GM21515 (cell line): ENCODE measurements at regions not wholly inside any gene's neighbourhood (a gene's known extent, or its start where the extent isn't known, plus 50 kb on each side); places are given as distances from the start of the nearest gene placed in this dataset.
A peak's percentile ranks its signal among the peaks of the same experiment; 100 is the strongest.

ENCODE experiments used
- ATAC-seq: cut with Tn5 transposase; IDR thresholded peaks from one replicate; pipeline ENCODE4 v1.9.1; 2021; ENCODE audit not compliant: unreplicated experiment

GRCh38 chr7:142418326-142418725, 160.5 kb upstream of the PRSS58 start:
- no peak for ATAC-seq

GRCh38 chr7:142414915-142415314, 157.1 kb upstream of the PRSS58 start:
- ATAC-seq, result no peak

GRCh38 chr7:142414135-142414534, 156.3 kb upstream of the PRSS58 start:
- ATAC-seq, result peak; percentile 55

- ATAC-seq, result no peak
Observed at GRCh38 chr7:142413280-142414000, 155.6 kb upstream of the PRSS58 start.

- ATAC-seq, result peak; percentile 88
Observed at GRCh38 chr7:142412551-142413193, 154.8 kb upstream of the PRSS58 start.

GRCh38 chr7:142409471-142409870, 151.6 kb upstream of the PRSS58 start:
- no peak for ATAC-seq

- no peak for ATAC-seq
Observed at GRCh38 chr7:142408794-142409193, 150.9 kb upstream of the PRSS58 start.

- no peak for ATAC-seq
Observed at GRCh38 chr7:142407939-142408570, 150.2 kb upstream of the PRSS58 start.

- ATAC-seq, result no peak
Observed at GRCh38 chr7:142405122-142405765, 147.4 kb upstream of the PRSS58 start.

GRCh38 chr7:142401951-142402350, 144.1 kb upstream of the PRSS58 start:
- ATAC-seq, result no peak

GRCh38 chr7:142400042-142400533, 142.2 kb upstream of the PRSS58 start:
- ATAC-seq, result no peak

- peak; percentile 57 for ATAC-seq
Observed at GRCh38 chr7:142391191-142391992, 133.5 kb upstream of the PRSS58 start.

GRCh38 chr7:142389544-142389943, 131.7 kb upstream of the PRSS58 start:
- no peak for ATAC-seq

GRCh38 chr7:142385491-142386340, 127.9 kb upstream of the PRSS58 start:
- peak; percentile 88 for ATAC-seq

GRCh38 chr7:142384493-142384922, 126.7 kb upstream of the PRSS58 start:
- ATAC-seq, result no peak

GRCh38 chr7:142383841-142384492, 126.1 kb upstream of the PRSS58 start:
- ATAC-seq, result no peak

- ATAC-seq, result no peak
Observed at GRCh38 chr7:142381727-142382390, 124.0 kb upstream of the PRSS58 start.

GRCh38 chr7:142380069-142380468, 122.2 kb upstream of the PRSS58 start:
- ATAC-seq, result no peak
